GM23338 (cell line): ENCODE measurements at regions not wholly inside any gene's neighbourhood (a gene's known extent, or its start where the extent isn't known, plus 50 kb on each side); places are given as distances from the start of the nearest gene placed in this dataset.
"Not testable (repeated sequence)": the region's sequence is repeated elsewhere in the genome, so short reads cannot be mapped to it uniquely, and the experiment has no call there.

Source experiments
- ATAC-seq: fragments of 200-7000 bp; cut with Tn5 transposase; 3 replicates; pipeline ENCODE4 v1.9.1; 2020
- DNase-seq: peaks from one replicate; pipeline ENCODE4 v3.0.0-alpha.2; 2015; ENCODE audit warnings: low spot score
- H2AFZ ChIP-seq: fragments of 200-600 bp; sonication (generic); 2 replicates; pipeline ENCODE4 v1.8.0; 2016; ENCODE audit warnings: antibody characterized with exemption, mild to moderate bottlenecking, moderate library complexity
- H3F3A ChIP-seq: fragments of 200-600 bp; sonication (generic); replicated peaks from 2 replicates; pipeline ENCODE4 v1.8.0; 2017; ENCODE audit warnings: antibody characterized with exemption, mixed run types, low read depth
- H3K27ac ChIP-seq: fragments of 200-600 bp; sonication (generic); 2 replicates; pipeline ENCODE4 v1.6.1; 2016; ENCODE audit warnings: low read depth
- H3K27me3 ChIP-seq: fragments of 200-600 bp; sonication (generic); 2 replicates; pipeline ENCODE4 v1.8.0; 2016; ENCODE audit warnings: mild to moderate bottlenecking, mixed run types, moderate library complexity; ENCODE audit not compliant: insufficient read depth
- H3K36me3 ChIP-seq: fragments of 200-600 bp; sonication (generic); 2 replicates; pipeline ENCODE4 v1.8.0; 2016; ENCODE audit warnings: mild to moderate bottlenecking; ENCODE audit not compliant: insufficient read depth
- H3K4me1 ChIP-seq: fragments of 200-600 bp; sonication (generic); 2 replicates; pipeline ENCODE4 v1.8.0; 2016; ENCODE audit warnings: mild to moderate bottlenecking, moderate library complexity; ENCODE audit not compliant: insufficient read depth
- H3K4me2 ChIP-seq: fragments of 200-600 bp; sonication (generic); 2 replicates; pipeline ENCODE4 v1.7.1; 2017; ENCODE audit warnings: mixed run types
- H3K4me3 ChIP-seq: fragments of 200-600 bp; sonication (generic); 2 replicates; pipeline ENCODE4 v1.6.1; 2016; ENCODE audit warnings: mixed run types
- H3K79me2 ChIP-seq: fragments of 200-600 bp; sonication (generic); replicated peaks from 2 replicates; pipeline ENCODE4 v1.8.0; 2017; ENCODE audit warnings: mild to moderate bottlenecking; ENCODE audit not compliant: insufficient read depth
- H3K9me2 ChIP-seq: fragments of 200-600 bp; sonication (generic); 2 replicates; pipeline ENCODE4 v1.8.0; 2017; ENCODE audit not compliant: insufficient read depth
- H4K20me1 ChIP-seq: fragments of 200-600 bp; sonication (generic); replicated peaks from 2 replicates; pipeline ENCODE4 v1.8.0; 2017; ENCODE audit warnings: mild to moderate bottlenecking; ENCODE audit not compliant: insufficient read depth
- H3K27ac Mint-ChIP-seq: 2 replicates; pipeline ENCODE4 v1.8.0; 2020; ENCODE audit warnings: inconsistent platforms, mild to moderate bottlenecking, moderate library complexity, mixed read lengths
- H3K27me3 Mint-ChIP-seq: 3 replicates; pipeline ENCODE4 v1.8.0; 2022; ENCODE audit warnings: low read depth, mild to moderate bottlenecking, moderate library complexity, mixed read lengths, inconsistent platforms; ENCODE audit not compliant: insufficient read depth, poor library complexity
- H3K36me3 Mint-ChIP-seq: 3 replicates; pipeline ENCODE4 v1.8.0; 2021; ENCODE audit warnings: low read depth, mild to moderate bottlenecking, inconsistent platforms, moderate library complexity, mixed read lengths
- H3K4me1 Mint-ChIP-seq: 3 replicates; pipeline ENCODE4 v1.8.0; 2020; ENCODE audit warnings: mild to moderate bottlenecking, inconsistent platforms, mixed read lengths
- H3K4me3 Mint-ChIP-seq: 3 replicates; pipeline ENCODE4 v1.8.0; 2021; ENCODE audit warnings: moderate library complexity, mild to moderate bottlenecking, inconsistent platforms, mixed read lengths
- H3K9me3 Mint-ChIP-seq: 3 replicates; pipeline ENCODE4 v1.8.0; 2020; ENCODE audit warnings: moderate library complexity, mild to moderate bottlenecking, inconsistent platforms, mixed read lengths
- CREB1 ChIP-seq: fragments of 250-450 bp; sonication (Bioruptor Pico); IDR thresholded peaks from 2 replicates; pipeline ENCODE4 v1.5.0; 2020; ENCODE audit warnings: low read depth, mild to moderate bottlenecking, moderate library complexity
- POLR2AphosphoS5 ChIP-seq: IDR thresholded peaks from 2 replicates; pipeline ENCODE4 v1.6.1; 2016; ENCODE audit warnings: antibody characterized with exemption, low read depth
- ZNF114 ChIP-seq: fragments of 250-450 bp; sonication (Bioruptor Pico); IDR thresholded peaks from 2 replicates; pipeline ENCODE4 v1.5.0; 2020; ENCODE audit warnings: mild to moderate bottlenecking, moderate library complexity
- ZNF462 ChIP-seq: fragments of 250-450 bp; sonication (Bioruptor Pico); IDR thresholded peaks from 2 replicates; pipeline ENCODE4 v1.5.0; 2020; ENCODE audit warnings: mild to moderate bottlenecking, moderate library complexity

- H3K4me3 Mint-ChIP-seq, H3K27ac Mint-ChIP-seq, H3K27me3 ChIP-seq, H4K20me1 ChIP-seq, ATAC-seq, H3K4me1 ChIP-seq, H3K9me3 Mint-ChIP-seq, H3K36me3 Mint-ChIP-seq, H3K79me2 ChIP-seq, H3K27me3 Mint-ChIP-seq, H3K9me2 ChIP-seq, H3K4me1 Mint-ChIP-seq, H3F3A ChIP-seq, DNase-seq, H3K27ac ChIP-seq, H3K36me3 ChIP-seq: not testable (repeated sequence)
- 0 out of 2 replicates have a peak overlapping the region, but pooled peaks have one; percentile 66 for H2AFZ ChIP-seq
- H3K4me2 ChIP-seq = peak overlapping the region; percentile 60; the same call in 1 of the 2 replicates
- peak overlapping the region; percentile 22; the same call in 1 of the 2 replicates for H3K4me3 ChIP-seq
These were observed 438.5 kb upstream of the CDH10 start for GRCh38 chr5:25083261-25083660.

GRCh38 chr5:25066239-25066638, 421.5 kb upstream of the CDH10 start:
- no peak overlapping the region for H3K27ac ChIP-seq
- H3K4me3 ChIP-seq = no peak overlapping the region
- no peaks in the 10 kb centered on the region for H3K27me3 Mint-ChIP-seq
- no peaks in the 10 kb centered on the region for H3K9me2 ChIP-seq
- H3K36me3 ChIP-seq = no peaks in the 10 kb centered on the region
- no peaks in the 10 kb centered on the region for H4K20me1 ChIP-seq
- H3K4me2 ChIP-seq = no peak overlapping the region
- H3F3A ChIP-seq = no peaks in the 10 kb centered on the region
- ATAC-seq (no peak), DNase-seq (no peak)
- H3K9me3 Mint-ChIP-seq = no peaks in the 10 kb centered on the region
- no peak overlapping the region for H3K27ac Mint-ChIP-seq
- no peaks in the 10 kb centered on the region for H3K36me3 Mint-ChIP-seq
- H3K79me2 ChIP-seq = no peaks in the 10 kb centered on the region
- TF ChIP-seq ZNF114 (CRISPR knock-in tag) = no peak
- TF ChIP-seq ZNF462 (CRISPR knock-in tag) = no peak
- TF ChIP-seq CREB1 (CRISPR knock-in tag) = no peak
- no peak for TF ChIP-seq POLR2AphosphoS5
- no peak overlapping the region for H3K4me3 Mint-ChIP-seq
- no peaks in the 10 kb centered on the region for H3K27me3 ChIP-seq
- no peak overlapping the region for H2AFZ ChIP-seq
- no peaks in the 10 kb centered on the region for H3K4me1 Mint-ChIP-seq
- H3K4me1 ChIP-seq = no peaks in the 10 kb centered on the region
